ENCODE measurements at regions not wholly inside any gene's neighbourhood (a gene's known extent, or its start where the extent isn't known, plus 50 kb on each side); places are given as distances from the start of the nearest gene placed in this dataset.

- H3K4me3 ChIP-seq (ENCODE audit: low read depth, low read length) = no peak overlapping the region
- no peak for DNase-seq (ENCODE audit: low read depth)
- TF ChIP-seq, protein P1, sequence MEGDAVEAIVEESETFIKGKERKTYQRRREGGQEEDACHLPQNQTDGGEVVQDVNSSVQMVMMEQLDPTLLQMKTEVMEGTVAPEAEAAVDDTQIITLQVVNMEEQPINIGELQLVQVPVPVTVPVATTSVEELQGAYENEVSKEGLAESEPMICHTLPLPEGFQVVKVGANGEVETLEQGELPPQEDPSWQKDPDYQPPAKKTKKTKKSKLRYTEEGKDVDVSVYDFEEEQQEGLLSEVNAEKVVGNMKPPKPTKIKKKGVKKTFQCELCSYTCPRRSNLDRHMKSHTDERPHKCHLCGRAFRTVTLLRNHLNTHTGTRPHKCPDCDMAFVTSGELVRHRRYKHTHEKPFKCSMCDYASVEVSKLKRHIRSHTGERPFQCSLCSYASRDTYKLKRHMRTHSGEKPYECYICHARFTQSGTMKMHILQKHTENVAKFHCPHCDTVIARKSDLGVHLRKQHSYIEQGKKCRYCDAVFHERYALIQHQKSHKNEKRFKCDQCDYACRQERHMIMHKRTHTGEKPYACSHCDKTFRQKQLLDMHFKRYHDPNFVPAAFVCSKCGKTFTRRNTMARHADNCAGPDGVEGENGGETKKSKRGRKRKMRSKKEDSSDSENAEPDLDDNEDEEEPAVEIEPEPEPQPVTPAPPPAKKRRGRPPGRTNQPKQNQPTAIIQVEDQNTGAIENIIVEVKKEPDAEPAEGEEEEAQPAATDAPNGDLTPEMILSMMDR (IDR thresholded peaks at IDR 0.05; ENCODE audit: insufficient read depth, low read depth, low read length) = no peak
These were observed 148.6 kb upstream of the IRX6 start for GRCh38 chr16:55175389-55175788.

GRCh38 chr16:55176901-55177300, 147.1 kb upstream of the IRX6 start:
- no peak for DNase-seq (ENCODE audit: low read depth)
- no peak overlapping the region for H3K4me3 ChIP-seq (ENCODE audit: low read depth, low read length)
- TF ChIP-seq, protein P1 (IDR thresholded peaks at IDR 0.05; ENCODE audit: insufficient read depth, low read depth, low read length) = no peak

DNA sequence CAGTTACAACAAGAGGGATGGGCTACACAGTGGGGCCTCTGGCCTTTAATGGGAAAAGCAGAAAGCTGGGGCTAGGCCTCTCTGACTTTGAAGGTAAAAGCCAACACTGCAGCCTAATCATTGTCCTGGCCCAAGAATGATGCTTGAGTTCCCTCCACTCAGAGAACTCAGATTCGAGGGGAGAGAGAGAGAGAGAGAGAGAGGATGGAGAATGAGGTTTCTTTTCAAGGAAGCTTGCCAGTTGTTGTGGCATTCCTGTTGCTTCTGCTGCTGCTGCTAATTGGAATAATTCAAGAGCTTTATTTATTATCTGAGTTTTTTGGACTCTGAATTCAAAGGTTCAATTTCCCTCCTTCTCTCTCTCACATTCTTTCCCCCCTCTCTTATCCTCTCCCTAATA, 144.6 kb upstream of the IRX6 start:
- TF ChIP-seq, protein P1 (IDR thresholded peaks at IDR 0.05; ENCODE audit: insufficient read depth, low read depth, low read length) = no peak
- DNase-seq (ENCODE audit: low read depth) = no peak
- H3K4me3 ChIP-seq (ENCODE audit: low read depth, low read length) = no peak overlapping the region

DNA sequence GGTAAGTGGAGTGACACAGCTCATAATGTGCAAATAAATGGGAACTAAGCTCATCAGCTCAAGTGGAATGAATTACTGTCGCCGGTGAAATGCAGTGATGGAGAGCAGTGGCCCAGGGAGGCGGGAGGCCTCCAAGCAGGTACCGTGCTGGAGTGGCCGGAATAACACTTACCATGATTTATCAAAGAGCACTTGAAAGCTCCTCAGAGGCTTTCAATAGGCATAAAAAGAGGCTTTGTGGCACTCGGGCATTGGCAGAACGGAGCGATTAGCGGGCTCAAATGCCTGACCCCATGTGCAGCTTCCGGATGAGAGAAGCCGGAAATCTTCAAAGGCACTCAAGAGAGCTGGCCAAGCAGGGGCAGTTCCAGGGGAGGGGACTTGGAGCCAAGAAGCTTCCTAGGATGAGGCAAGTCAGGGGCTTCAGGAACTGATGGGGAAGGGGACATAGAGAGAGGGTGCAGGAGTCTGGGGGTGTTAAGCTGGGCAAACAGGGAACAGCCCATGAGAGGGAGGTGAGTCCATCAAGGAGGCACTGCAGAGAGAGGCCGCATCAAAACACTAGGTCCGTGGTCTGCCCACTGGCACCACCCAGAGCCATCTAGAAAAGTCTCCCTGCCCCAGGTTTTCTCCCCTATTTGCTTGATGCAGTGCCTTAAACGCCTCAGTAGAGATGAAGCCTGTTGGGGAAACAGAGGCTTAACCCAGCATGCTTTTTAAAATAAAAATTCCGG, 144.0 kb upstream of the IRX6 start:
- DNase-seq (ENCODE audit: low read depth) = no peak
- no peak overlapping the region for H3K4me3 ChIP-seq (ENCODE audit: low read depth, low read length)
- TF ChIP-seq, protein P1 (IDR thresholded peaks at IDR 0.05; ENCODE audit: insufficient read depth, low read depth, low read length) = no peak

DNA sequence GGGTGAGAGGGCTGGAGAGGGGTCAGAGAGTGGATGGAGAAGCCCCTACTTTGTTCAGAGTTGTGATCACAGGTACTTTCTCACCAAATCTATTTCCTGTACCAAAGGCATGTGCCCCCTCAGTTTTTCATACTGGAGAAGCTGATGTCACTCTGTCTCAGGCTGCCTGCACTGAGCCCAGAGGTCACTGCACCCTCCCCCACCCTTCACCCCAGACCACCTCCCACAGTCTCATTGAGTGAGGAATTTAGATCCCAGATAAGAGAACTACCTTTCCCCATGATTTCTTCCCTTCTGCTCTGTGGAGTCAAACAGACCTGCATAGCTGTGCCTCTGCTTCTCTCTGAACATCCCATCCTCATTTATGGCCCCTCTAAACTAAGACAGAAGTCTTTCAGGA, 140.0 kb upstream of the IRX6 start:
- TF ChIP-seq, protein P1 (IDR thresholded peaks at IDR 0.05; ENCODE audit: insufficient read depth, low read depth, low read length) = no peak
- no peak overlapping the region for H3K4me3 ChIP-seq (ENCODE audit: low read depth, low read length)
- DNase-seq (ENCODE audit: low read depth) = no peak

DNA sequence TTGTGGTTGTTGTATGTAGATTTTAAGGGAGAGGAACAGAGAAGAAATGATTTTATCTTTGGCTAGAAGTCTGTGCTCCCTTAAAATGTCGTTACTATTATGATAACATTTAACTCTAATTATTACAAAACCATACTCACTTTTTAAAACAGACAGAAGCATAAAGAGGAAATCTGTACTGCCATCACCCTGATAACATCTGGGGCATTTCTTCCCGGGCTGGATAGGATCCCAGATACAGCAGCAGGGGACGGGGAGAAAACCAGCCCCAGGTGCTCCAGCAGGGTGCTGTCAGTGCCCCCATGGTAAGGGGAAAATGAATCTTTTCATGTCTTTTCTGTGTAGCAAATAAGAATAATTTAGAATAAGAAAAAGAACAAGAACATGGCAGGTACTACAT, 139.4 kb upstream of the IRX6 start:
- H3K4me3 ChIP-seq (ENCODE audit: low read depth, low read length) = no peak overlapping the region
- no peak for DNase-seq (ENCODE audit: low read depth)
- TF ChIP-seq, protein P1 (IDR thresholded peaks at IDR 0.05; ENCODE audit: insufficient read depth, low read depth, low read length) = no peak

DNA sequence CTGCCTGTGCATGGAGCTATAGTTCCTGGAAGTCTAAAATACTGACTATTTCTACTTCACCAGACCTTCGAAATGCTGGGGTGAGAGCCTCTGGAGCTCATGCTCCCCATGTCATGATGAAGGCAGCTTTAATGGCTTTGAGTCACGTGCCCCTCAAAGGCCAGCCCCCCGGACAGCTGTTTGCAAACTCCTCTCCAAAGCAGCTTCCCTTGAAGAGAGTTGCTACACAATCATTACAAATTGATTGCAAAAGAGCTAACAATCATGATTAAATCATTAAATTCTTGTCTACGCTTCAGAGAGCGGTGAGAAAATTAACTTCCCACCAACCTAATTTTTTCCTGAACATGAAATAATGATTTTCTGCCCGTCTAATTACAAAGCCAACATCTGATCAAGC, 134.8 kb upstream of the IRX6 start:
- H3K4me3 ChIP-seq (ENCODE audit: low read depth, low read length) = no peak overlapping the region
- DNase-seq (ENCODE audit: low read depth) = no peak
- TF ChIP-seq, protein P1 (IDR thresholded peaks at IDR 0.05; ENCODE audit: insufficient read depth, low read depth, low read length) = no peak

Measured in fibroblast of villous mesenchyme (primary cell).